SJSA1 (cell line): ENCODE measurements at regions not wholly inside any gene's neighbourhood (a gene's known extent, or its start where the extent isn't known, plus 50 kb on each side); places are given as distances from the start of the nearest gene placed in this dataset.
"Not testable (repeated sequence)": the region's sequence is repeated elsewhere in the genome, so short reads cannot be mapped to it uniquely, and the experiment has no call there.

Experiments used
- DNase-seq, 2 experiments: peaks; one replicate each; pipeline ENCODE4 v3.0.0-alpha.2; 2015 to 2020; ENCODE audit warnings: low spot score in 2 of 2, low read depth in 1 of 2
- H3K27ac ChIP-seq: fragments of 250-450 bp; sonication (Bioruptor Pico); 2 replicates; pipeline ENCODE4 v1.5.1; 2020; ENCODE audit warnings: mild to moderate bottlenecking, moderate library complexity
- H3K27me3 ChIP-seq: fragments of 250-450 bp; sonication (Bioruptor Pico); replicated peaks from 2 replicates; pipeline ENCODE4 v1.5.1; 2020; ENCODE audit warnings: mild to moderate bottlenecking, moderate library complexity
- H3K36me3 ChIP-seq: fragments of 250-450 bp; sonication (Bioruptor Pico); 2 replicates; pipeline ENCODE4 v1.5.1; 2020; ENCODE audit warnings: mild to moderate bottlenecking
- H3K4me1 ChIP-seq: fragments of 250-450 bp; sonication (Bioruptor Pico); replicated peaks from 2 replicates; pipeline ENCODE4 v1.6.1; 2021; ENCODE audit warnings: mild to moderate bottlenecking
- H3K4me3 ChIP-seq: fragments of 250-450 bp; sonication (Bioruptor Pico); 2 replicates; pipeline ENCODE4 v1.5.1; 2020; ENCODE audit warnings: mild to moderate bottlenecking
- H3K9me3 ChIP-seq: fragments of 250-450 bp; sonication (Bioruptor Pico); replicated peaks from 2 replicates; pipeline ENCODE4 v1.5.1; 2020; ENCODE audit warnings: mild to moderate bottlenecking

- Histone ChIP-seq H3K9me3 (no peaks in the 10 kb centered on the region), H3K4me3 (no peak overlapping the region), H3K4me1 (no peaks in the 10 kb centered on the region), H3K36me3 (no peaks in the 10 kb centered on the region), H3K27ac (no peak overlapping the region), H3K27me3 (no peaks in the 10 kb centered on the region)
- DNase-seq: no peak
Observed at GRCh38 chr13:40352380-40352778, 314.1 kb downstream of the FOXO1 start.

- Histone ChIP-seq H3K27ac (no peak overlapping the region), H3K4me1 (no peaks in the 10 kb centered on the region), H3K27me3 (no peaks in the 10 kb centered on the region), H3K9me3 (no peaks in the 10 kb centered on the region), H3K4me3 (no peak overlapping the region), H3K36me3 (no peaks in the 10 kb centered on the region)
- no peak for DNase-seq
Observed at GRCh38 chr13:40352802-40353562, 313.5 kb downstream of the FOXO1 start.

GRCh38 chr13:40355126-40355724, 311.2 kb downstream of the FOXO1 start:
- no peak for DNase-seq
- Histone ChIP-seq H3K4me3 (no peak overlapping the region), H3K27ac (no peak overlapping the region), H3K36me3 (no peaks in the 10 kb centered on the region), H3K27me3 (no peaks in the 10 kb centered on the region), H3K4me1 (no peaks in the 10 kb centered on the region), H3K9me3 (no peaks in the 10 kb centered on the region)

- Histone ChIP-seq H3K36me3 (no peaks in the 10 kb centered on the region), H3K4me1 (no peaks in the 10 kb centered on the region), H3K27ac (no peak overlapping the region), H3K27me3 (no peaks in the 10 kb centered on the region), H3K4me3 (no peak overlapping the region), H3K9me3 (no peaks in the 10 kb centered on the region)
- DNase-seq: no peak
Observed at GRCh38 chr13:40356011-40356410, 310.4 kb downstream of the FOXO1 start.

- H3K4me3 ChIP-seq, H3K36me3 ChIP-seq, H3K27me3 ChIP-seq: not testable (repeated sequence)
Observed at GRCh38 chr13:40356458-40356857, 310.0 kb downstream of the FOXO1 start.

GRCh38 chr13:40362502-40362901, 303.9 kb downstream of the FOXO1 start:
- H3K27me3 ChIP-seq: no peaks in the 10 kb centered on the region
- no peaks in the 10 kb centered on the region for H3K4me1 ChIP-seq
- H3K27ac ChIP-seq: no peak overlapping the region
- no peaks in the 10 kb centered on the region for H3K36me3 ChIP-seq
- no peaks in the 10 kb centered on the region for H3K9me3 ChIP-seq
- DNase-seq: no peak
- no peak overlapping the region for H3K4me3 ChIP-seq

More at GRCh38 chr13:40356458-40356857, 310.0 kb downstream of the FOXO1 start:
- not testable (repeated sequence) for H3K9me3 ChIP-seq, DNase-seq, H3K27ac ChIP-seq, H3K4me1 ChIP-seq

GRCh38 chr13:40363653-40364052, 302.8 kb downstream of the FOXO1 start:
- no peaks in the 10 kb centered on the region for H3K36me3 ChIP-seq
- no peaks in the 10 kb centered on the region for H3K4me1 ChIP-seq
- H3K4me3 ChIP-seq: no peak overlapping the region
- no peaks in the 10 kb centered on the region for H3K27me3 ChIP-seq
- no peak for DNase-seq
- no peaks in the 10 kb centered on the region for H3K9me3 ChIP-seq
- H3K27ac ChIP-seq: no peak overlapping the region

- H3K27ac ChIP-seq: no peak overlapping the region
- no peak for DNase-seq
- no peaks in the 10 kb centered on the region for H3K27me3 ChIP-seq
- no peaks in the 10 kb centered on the region for H3K9me3 ChIP-seq
- no peak overlapping the region for H3K4me3 ChIP-seq
- no peaks in the 10 kb centered on the region for H3K36me3 ChIP-seq
- no peaks in the 10 kb centered on the region for H3K4me1 ChIP-seq
Observed at GRCh38 chr13:40366119-40366518, 300.3 kb downstream of the FOXO1 start.

GRCh38 chr13:40368127-40368891, 298.1 kb downstream of the FOXO1 start:
- no peak overlapping the region for H3K27ac ChIP-seq

GRCh38 chr13:40370661-40371060, 295.8 kb downstream of the FOXO1 start:
- DNase-seq: no peak
- H3K36me3 ChIP-seq: no peaks in the 10 kb centered on the region
- H3K9me3 ChIP-seq: no peaks in the 10 kb centered on the region
- no peaks in the 10 kb centered on the region for H3K27me3 ChIP-seq
- no peaks in the 10 kb centered on the region for H3K4me1 ChIP-seq
- no peak overlapping the region for H3K27ac ChIP-seq
- H3K4me3 ChIP-seq: no peak overlapping the region

More at GRCh38 chr13:40368127-40368891, 298.1 kb downstream of the FOXO1 start:
- no peaks in the 10 kb centered on the region for H3K9me3 ChIP-seq
- H3K27me3 ChIP-seq: no peaks in the 10 kb centered on the region
- no peak overlapping the region for H3K4me3 ChIP-seq
- H3K36me3 ChIP-seq: no peaks in the 10 kb centered on the region
- no peaks in the 10 kb centered on the region for H3K4me1 ChIP-seq
- no peak for DNase-seq

GRCh38 chr13:40371531-40372125, 294.8 kb downstream of the FOXO1 start:
- no peaks in the 10 kb centered on the region for H3K9me3 ChIP-seq
- H3K36me3 ChIP-seq: no peaks in the 10 kb centered on the region
- no peak for DNase-seq
- no peak overlapping the region for H3K27ac ChIP-seq
- H3K27me3 ChIP-seq: no peaks in the 10 kb centered on the region
- no peaks in the 10 kb centered on the region for H3K4me1 ChIP-seq
- no peak overlapping the region for H3K4me3 ChIP-seq

- not testable (repeated sequence) for H3K36me3 ChIP-seq, H3K27me3 ChIP-seq, DNase-seq, H3K27ac ChIP-seq, H3K9me3 ChIP-seq, H3K4me3 ChIP-seq
- H3K4me1 ChIP-seq: peaks cover 11% of the 10 kb centered on the region
Observed at GRCh38 chr13:40373608-40374007, 292.8 kb downstream of the FOXO1 start.

GRCh38 chr13:40375489-40376171, 290.8 kb downstream of the FOXO1 start:
- Histone ChIP-seq H3K4me1 (peaks cover 21% of the 10 kb centered on the region), H3K9me3 (no peaks in the 10 kb centered on the region), H3K27ac (no peak overlapping the region), H3K27me3 (no peaks in the 10 kb centered on the region), H3K4me3 (no peak overlapping the region), H3K36me3 (no peaks in the 10 kb centered on the region)
- DNase-seq: no peak
